Activated CD4-positive, alpha-beta T cell treated with anti-CD3 and anti-CD28 coated beads, Interleukin-2, amount 10 ng/mL, durations not matched to agents 24 days and 14 days (primary cell): ENCODE measurements at regions not wholly inside any gene's neighbourhood (a gene's known extent, or its start where the extent isn't known, plus 50 kb on each side); places are given as distances from the start of the nearest gene placed in this dataset.

Experiments used
- DNase-seq: peaks from one replicate; pipeline ENCODE4 v3.0.0; 2022
- H3K27ac Mint-ChIP-seq: one replicate; pipeline ENCODE4 v1.8.0; 2022; ENCODE audit warnings: mild to moderate bottlenecking, mixed read lengths
- H3K27me3 Mint-ChIP-seq: one replicate; pipeline ENCODE4 v1.8.0; 2022; ENCODE audit warnings: mixed read lengths
- H3K36me3 Mint-ChIP-seq: one replicate; pipeline ENCODE4 v1.8.0; 2022; ENCODE audit warnings: low read depth, mild to moderate bottlenecking, mixed read lengths
- H3K4me1 Mint-ChIP-seq: one replicate; pipeline ENCODE4 v1.8.0; 2021; ENCODE audit warnings: mixed read lengths
- H3K4me3 Mint-ChIP-seq: one replicate; pipeline ENCODE4 v1.8.0; 2022; ENCODE audit warnings: mild to moderate bottlenecking, moderate library complexity, mixed read lengths
- H3K9me3 Mint-ChIP-seq: one replicate; pipeline ENCODE4 v1.8.0; 2021; ENCODE audit warnings: mixed read lengths
- intact Hi-C: fragments of 100-400 bp; cut with micrococcal nuclease; formaldehyde crosslinking; loops from one replicate; pipeline ENCODE4 v1.15.1; 2023

DNA sequence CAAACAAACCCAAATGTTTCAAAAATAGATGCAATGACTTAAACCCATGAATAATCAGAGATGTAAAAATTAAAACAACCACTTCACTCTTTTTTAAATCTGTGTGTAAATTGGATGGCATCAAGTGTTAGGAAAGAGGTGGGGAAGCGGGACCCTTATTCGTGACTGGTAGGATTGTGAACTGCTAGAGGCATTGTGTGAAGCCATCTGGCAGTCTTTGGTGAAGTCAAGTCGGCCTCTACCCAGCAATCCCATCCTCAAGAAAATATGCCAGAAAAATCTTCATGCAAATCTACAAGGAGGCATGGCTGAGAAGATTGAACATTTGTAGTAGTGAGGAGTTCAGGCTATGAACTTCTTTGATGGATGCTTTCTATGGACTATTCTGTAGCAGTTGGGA lies 114.6 kb upstream of the C11orf87 start:
- intact Hi-C loops: no loop called here
- no peaks in the 10 kb centered on the region for H3K4me1 Mint-ChIP-seq
- no peak overlapping the region for H3K4me3 Mint-ChIP-seq
- H3K9me3 Mint-ChIP-seq: no peaks in the 10 kb centered on the region
- H3K27me3 Mint-ChIP-seq: no peaks in the 10 kb centered on the region
- H3K27ac Mint-ChIP-seq: no peak overlapping the region
- DNase-seq: no peak
- no peaks in the 10 kb centered on the region for H3K36me3 Mint-ChIP-seq

GRCh38 chr11:109308551-109308950 lies 113.4 kb upstream of the C11orf87 start:
- DNase-seq: no peak
- H3K36me3 Mint-ChIP-seq: no peaks in the 10 kb centered on the region
- H3K27ac Mint-ChIP-seq: no peak overlapping the region
- intact Hi-C loops: no loop called here
- H3K27me3 Mint-ChIP-seq: no peaks in the 10 kb centered on the region
- H3K9me3 Mint-ChIP-seq: no peaks in the 10 kb centered on the region
- no peak overlapping the region for H3K4me3 Mint-ChIP-seq
- H3K4me1 Mint-ChIP-seq: no peaks in the 10 kb centered on the region

DNA sequence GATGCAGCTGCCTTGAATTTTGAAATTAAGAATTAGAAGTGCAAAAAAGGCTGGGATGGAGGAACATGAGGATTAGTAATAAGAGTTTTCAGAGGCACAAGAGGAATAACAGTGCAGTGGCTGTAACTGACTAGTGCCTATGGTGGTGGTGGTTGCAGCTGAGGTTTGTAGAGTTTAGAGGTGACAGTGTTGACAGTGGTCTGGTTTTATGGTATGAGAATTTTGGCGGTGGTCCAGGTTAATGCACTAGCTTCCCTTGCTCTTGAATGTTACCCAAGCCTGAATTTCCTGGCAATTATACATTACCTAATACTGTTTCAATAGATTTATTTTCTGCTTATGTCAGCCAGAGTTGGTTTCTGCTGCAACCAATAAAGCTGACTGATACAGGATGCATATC lies 112.8 kb upstream of the C11orf87 start:
- Mint-ChIP-seq H3K27me3 (no peaks in the 10 kb centered on the region), H3K4me3 (no peak overlapping the region), H3K4me1 (no peaks in the 10 kb centered on the region), H3K9me3 (no peaks in the 10 kb centered on the region), H3K36me3 (no peaks in the 10 kb centered on the region), H3K27ac (no peak overlapping the region)
- intact Hi-C loops: no loop called here
- DNase-seq: no peak

DNA sequence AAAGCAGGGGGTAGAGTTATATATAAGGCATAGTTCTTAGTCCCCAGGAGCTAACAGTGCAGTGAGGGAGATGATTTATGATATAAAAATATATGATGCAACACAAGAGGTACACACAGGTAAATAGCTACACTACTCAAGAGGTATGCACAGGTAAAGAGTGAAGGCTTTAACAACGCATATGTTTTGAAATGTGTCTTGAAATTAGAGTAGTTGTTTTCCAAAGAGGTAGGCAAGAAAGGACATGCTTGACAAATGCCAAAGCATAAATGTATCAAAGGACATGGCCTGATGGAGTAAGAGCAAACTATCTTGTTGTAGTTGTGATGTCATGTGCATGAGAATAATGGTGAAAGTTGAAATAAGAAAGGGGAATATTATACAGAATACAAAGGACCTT lies 104.3 kb upstream of the C11orf87 start:
- no peaks in the 10 kb centered on the region for H3K27me3 Mint-ChIP-seq
- H3K4me3 Mint-ChIP-seq: no peak overlapping the region
- intact Hi-C loops: no loop called here
- no peaks in the 10 kb centered on the region for H3K36me3 Mint-ChIP-seq
- no peak for DNase-seq
- no peaks in the 10 kb centered on the region for H3K9me3 Mint-ChIP-seq
- no peaks in the 10 kb centered on the region for H3K4me1 Mint-ChIP-seq
- H3K27ac Mint-ChIP-seq: no peak overlapping the region

GRCh38 chr11:109320595-109320994 lies 101.4 kb upstream of the C11orf87 start:
- Mint-ChIP-seq H3K27ac (no peak overlapping the region), H3K9me3 (no peaks in the 10 kb centered on the region), H3K4me3 (no peak overlapping the region), H3K27me3 (no peaks in the 10 kb centered on the region), H3K36me3 (no peaks in the 10 kb centered on the region), H3K4me1 (no peaks in the 10 kb centered on the region)
- intact Hi-C loops: no loop called here
- DNase-seq: no peak

DNA sequence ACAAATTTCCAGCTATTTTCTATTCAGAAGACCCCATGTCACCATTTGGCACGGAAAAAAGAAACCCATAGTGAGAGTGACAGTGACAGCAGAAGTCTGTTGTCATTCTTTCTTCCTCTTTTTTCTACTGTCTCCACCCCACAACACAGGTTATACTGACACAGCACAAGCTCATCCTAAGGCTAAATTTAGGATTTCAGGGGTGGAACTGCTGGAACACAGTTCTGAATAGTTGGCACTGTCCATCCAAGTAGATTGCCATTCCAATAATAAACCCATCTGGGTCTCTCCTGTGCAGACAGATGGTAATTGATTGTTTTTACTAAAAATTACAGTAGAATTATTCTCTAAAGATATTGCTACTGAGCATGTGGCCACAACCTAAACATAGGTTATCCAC lies 95.2 kb upstream of the C11orf87 start:
- Mint-ChIP-seq H3K36me3 (no peaks in the 10 kb centered on the region), H3K27me3 (no peaks in the 10 kb centered on the region), H3K4me3 (no peak overlapping the region), H3K9me3 (no peaks in the 10 kb centered on the region), H3K27ac (no peak overlapping the region), H3K4me1 (no peaks in the 10 kb centered on the region)
- no peak for DNase-seq
- intact Hi-C loops: no loop called here

- no peak overlapping the region for H3K4me3 Mint-ChIP-seq
- H3K36me3 Mint-ChIP-seq: no peaks in the 10 kb centered on the region
- H3K27ac Mint-ChIP-seq: no peak overlapping the region
- H3K27me3 Mint-ChIP-seq: no peaks in the 10 kb centered on the region
- H3K4me1 Mint-ChIP-seq: no peaks in the 10 kb centered on the region
- H3K9me3 Mint-ChIP-seq: no peaks in the 10 kb centered on the region
- intact Hi-C loops: no loop called here
- no peak for DNase-seq
Measured at GRCh38 chr11:109329716-109330115, 92.3 kb upstream of the C11orf87 start.

GRCh38 chr11:109338131-109338530 lies 83.9 kb upstream of the C11orf87 start:
- no peak overlapping the region for H3K27ac Mint-ChIP-seq
- H3K9me3 Mint-ChIP-seq: no peaks in the 10 kb centered on the region
- DNase-seq: no peak
- H3K36me3 Mint-ChIP-seq: no peaks in the 10 kb centered on the region
- no peaks in the 10 kb centered on the region for H3K4me1 Mint-ChIP-seq
- H3K27me3 Mint-ChIP-seq: no peaks in the 10 kb centered on the region
- intact Hi-C loops: no loop called here
- H3K4me3 Mint-ChIP-seq: no peak overlapping the region

DNA sequence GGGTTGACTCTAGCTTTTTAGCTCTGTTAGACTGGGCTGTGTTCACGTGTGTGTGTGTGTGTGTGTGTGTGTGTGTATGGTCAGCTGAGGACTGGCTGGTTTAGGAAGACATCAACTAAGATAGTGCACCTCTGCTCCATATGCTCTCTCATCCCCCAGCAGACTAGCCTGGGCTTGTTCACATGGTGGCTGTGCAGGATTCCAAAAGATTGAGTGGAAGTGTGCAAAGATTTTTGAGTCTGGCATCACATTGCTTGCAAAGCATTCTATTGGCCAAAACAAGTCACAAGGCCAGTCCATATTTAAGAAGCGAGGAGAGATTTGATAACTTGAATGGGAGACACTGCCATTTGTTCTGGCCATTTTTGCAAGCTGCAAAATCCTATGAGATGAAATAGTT lies 79.7 kb upstream of the C11orf87 start:
- Mint-ChIP-seq H3K27ac (no peak overlapping the region), H3K9me3 (no peaks in the 10 kb centered on the region), H3K4me1 (no peaks in the 10 kb centered on the region), H3K36me3 (no peaks in the 10 kb centered on the region), H3K4me3 (no peak overlapping the region), H3K27me3 (no peaks in the 10 kb centered on the region)
- no peak for DNase-seq
- intact Hi-C loops: no loop called here

- H3K27ac Mint-ChIP-seq: no peak overlapping the region
- DNase-seq: no peak
- no peaks in the 10 kb centered on the region for H3K27me3 Mint-ChIP-seq
- intact Hi-C loops: no loop called here
- H3K4me3 Mint-ChIP-seq: no peak overlapping the region
- no peaks in the 10 kb centered on the region for H3K36me3 Mint-ChIP-seq
- no peaks in the 10 kb centered on the region for H3K9me3 Mint-ChIP-seq
- H3K4me1 Mint-ChIP-seq: no peaks in the 10 kb centered on the region
Measured at GRCh38 chr11:109343242-109343641, 78.7 kb upstream of the C11orf87 start.

DNA sequence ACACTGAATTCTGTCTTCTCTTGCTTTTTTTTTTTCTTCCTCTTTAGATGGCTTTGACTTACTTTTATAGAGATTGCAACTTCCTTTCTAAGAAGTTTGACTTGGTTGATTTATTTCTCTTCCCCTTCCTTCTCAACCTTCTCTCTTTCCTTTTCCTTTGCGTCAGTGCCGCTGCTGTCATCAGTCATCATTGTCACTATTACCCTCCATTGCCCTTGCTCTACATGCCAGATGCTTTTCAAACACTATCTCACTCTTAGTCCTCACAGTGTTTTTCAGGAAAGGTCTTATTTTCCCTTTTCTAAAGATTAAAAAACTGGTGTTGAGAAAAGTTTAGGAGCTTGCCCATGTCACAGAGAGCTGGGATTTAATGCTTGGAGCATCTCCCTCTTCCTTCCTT lies 74.7 kb upstream of the C11orf87 start:
- no peaks in the 10 kb centered on the region for H3K9me3 Mint-ChIP-seq
- no peak overlapping the region for H3K27ac Mint-ChIP-seq
- intact Hi-C loops: no loop called here

GRCh38 chr11:109349276-109350080 lies 72.5 kb upstream of the C11orf87 start:
- no peak for DNase-seq
- H3K27ac Mint-ChIP-seq: no peak overlapping the region
- H3K4me1 Mint-ChIP-seq: no peaks in the 10 kb centered on the region
- H3K27me3 Mint-ChIP-seq: no peaks in the 10 kb centered on the region
- H3K9me3 Mint-ChIP-seq: no peaks in the 10 kb centered on the region
- H3K4me3 Mint-ChIP-seq: no peak overlapping the region
- intact Hi-C loops: no loop called here
- no peaks in the 10 kb centered on the region for H3K36me3 Mint-ChIP-seq

More for the DNA sequence above, 74.7 kb upstream of the C11orf87 start:
- H3K27me3 Mint-ChIP-seq: no peaks in the 10 kb centered on the region
- no peaks in the 10 kb centered on the region for H3K4me1 Mint-ChIP-seq
- DNase-seq: no peak
- no peak overlapping the region for H3K4me3 Mint-ChIP-seq
- H3K36me3 Mint-ChIP-seq: no peaks in the 10 kb centered on the region

DNA sequence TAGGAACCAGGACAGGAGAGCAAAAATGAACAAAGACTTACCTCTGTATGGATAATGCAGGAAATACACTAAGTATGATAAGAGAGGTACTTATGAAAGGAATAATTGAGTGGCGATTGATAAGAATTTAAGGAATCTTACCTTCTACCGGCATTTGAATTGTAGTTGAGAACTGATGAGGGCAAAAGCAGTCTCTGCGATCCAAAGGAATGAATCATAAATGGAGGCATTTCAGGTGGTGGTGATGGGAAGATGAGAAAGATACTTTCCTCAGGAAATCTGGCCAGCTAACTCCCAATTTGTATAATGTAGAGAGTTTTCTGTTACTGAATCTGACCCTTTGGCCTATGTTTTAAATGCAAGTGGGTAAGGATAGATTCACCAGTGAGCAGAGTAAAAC lies 71.9 kb upstream of the C11orf87 start:
- Mint-ChIP-seq H3K27me3 (no peaks in the 10 kb centered on the region), H3K36me3 (no peaks in the 10 kb centered on the region), H3K27ac (no peak overlapping the region), H3K4me3 (no peak overlapping the region), H3K9me3 (no peaks in the 10 kb centered on the region), H3K4me1 (no peaks in the 10 kb centered on the region)
- no peak for DNase-seq
- intact Hi-C loops: no loop called here

- H3K36me3 Mint-ChIP-seq: no peaks in the 10 kb centered on the region
- H3K27ac Mint-ChIP-seq: no peak overlapping the region
- no peak overlapping the region for H3K4me3 Mint-ChIP-seq
- H3K27me3 Mint-ChIP-seq: no peaks in the 10 kb centered on the region
- DNase-seq: no peak
- H3K9me3 Mint-ChIP-seq: no peaks in the 10 kb centered on the region
- no peaks in the 10 kb centered on the region for H3K4me1 Mint-ChIP-seq
- intact Hi-C loops: no loop called here
Measured at GRCh38 chr11:109362059-109362458, 59.9 kb upstream of the C11orf87 start.

DNA sequence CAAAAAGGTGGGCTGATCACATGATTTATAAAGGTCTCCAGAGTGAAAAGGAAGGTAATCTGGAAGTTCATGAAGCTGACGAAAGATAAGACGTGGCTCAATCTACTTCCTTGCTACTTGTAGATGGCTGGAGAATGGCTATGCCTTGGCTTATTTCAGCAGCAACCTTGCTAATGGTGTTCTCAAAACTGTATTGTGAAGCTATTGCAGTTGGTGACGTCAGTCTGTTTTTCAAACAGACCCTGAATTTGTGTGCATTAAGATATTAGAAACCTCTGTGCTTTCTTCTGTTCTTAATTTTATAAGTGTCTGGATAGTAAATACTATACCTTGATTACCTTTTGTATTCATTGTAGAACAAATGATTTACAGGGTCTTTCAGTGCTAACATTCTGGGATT lies 58.3 kb upstream of the C11orf87 start:
- intact Hi-C loops: no loop called here
- H3K9me3 Mint-ChIP-seq: no peaks in the 10 kb centered on the region
- no peak for DNase-seq
- H3K36me3 Mint-ChIP-seq: no peaks in the 10 kb centered on the region
- H3K4me1 Mint-ChIP-seq: no peaks in the 10 kb centered on the region
- no peaks in the 10 kb centered on the region for H3K27me3 Mint-ChIP-seq
- H3K27ac Mint-ChIP-seq: no peak overlapping the region
- no peak overlapping the region for H3K4me3 Mint-ChIP-seq
